Liver (tissue), 8 donors: ENCODE measurements at regions not wholly inside any gene's neighbourhood (a gene's known extent, or its start where the extent isn't known, plus 50 kb on each side); places are given as distances from the start of the nearest gene placed in this dataset.
A peak's percentile ranks its signal among the peaks of the same experiment; 100 is the strongest.
"Not testable (repeated sequence)": the region's sequence is repeated elsewhere in the genome, so short reads cannot be mapped to it uniquely, and the experiment has no call there.

ENCODE experiments used
- DNase-seq: peaks from one replicate; pipeline ENCODE4 v3.0.0-alpha.2; 2017; ENCODE audit warnings: low spot score
- H3K27ac ChIP-seq, 2 donors: one replicate each; pipeline ENCODE4 v1.7.0; 2013; ENCODE audit warnings: inconsistent platforms in 2 of 2, low read length in 2 of 2, control low read depth in 1 of 2, low read depth in 1 of 2, mild to moderate bottlenecking in 1 of 2
- H3K27me3 ChIP-seq, 4 donors: one replicate each; pipeline versions ENCODE4 v1.6.1 to v1.7.0; 2013; ENCODE audit warnings: low read length in 3 of 4, inconsistent platforms in 1 of 4, mild to moderate bottlenecking in 1 of 4, moderate library complexity in 1 of 4; ENCODE audit not compliant: control insufficient read depth in 4 of 4, insufficient read depth in 4 of 4
- H3K36me3 ChIP-seq, 4 donors: one replicate each; pipeline versions ENCODE4 v1.6.1 to v1.7.0; 2013; ENCODE audit warnings: low read length in 3 of 4, mild to moderate bottlenecking in 3 of 4, low read depth in 1 of 4, moderate library complexity in 1 of 4; ENCODE audit not compliant: control insufficient read depth in 4 of 4, insufficient read depth in 3 of 4
- H3K4me1 ChIP-seq, 4 donors: one replicate each; pipeline versions ENCODE4 v1.6.1 to v1.7.0; 2013; ENCODE audit warnings: low read length in 3 of 4, mild to moderate bottlenecking in 3 of 4, moderate library complexity in 1 of 4; ENCODE audit not compliant: control insufficient read depth in 4 of 4, insufficient read depth in 4 of 4
- H3K4me3 ChIP-seq, 3 donors: one replicate each; pipeline versions ENCODE4 v1.6.1 to v1.7.0; 2013; ENCODE audit warnings: low read length in 3 of 3, control low read depth in 1 of 3, low read depth in 1 of 3, mild to moderate bottlenecking in 1 of 3
- H3K9ac ChIP-seq, 2 donors: one replicate each; pipeline ENCODE4 v1.7.0; 2013; ENCODE audit warnings: low read length in 2 of 2, mild to moderate bottlenecking in 2 of 2, moderate library complexity in 2 of 2, control low read depth in 1 of 2, low read depth in 1 of 2
- H3K9me3 ChIP-seq, 4 donors: one replicate each; pipeline versions ENCODE4 v1.6.1 to v1.7.0; 2013; ENCODE audit warnings: low read length in 3 of 4; ENCODE audit not compliant: control insufficient read depth in 4 of 4
- EGR1 ChIP-seq, 2 donors: IDR thresholded peaks; 2 replicates each; pipeline ENCODE4 v1.6.1; 2016 to 2018; ENCODE audit warnings: antibody characterized with exemption in 2 of 2, low read depth in 2 of 2
- FOXA1 ChIP-seq: IDR thresholded peaks from 2 replicates; pipeline ENCODE4 v1.6.1; 2016; ENCODE audit warnings: antibody characterized with exemption
- HNF4G ChIP-seq: IDR thresholded peaks from 2 replicates; pipeline ENCODE4 v1.6.1; 2016; ENCODE audit warnings: antibody characterized with exemption
- JUND ChIP-seq, 2 donors: IDR thresholded peaks; 2 replicates each; pipeline ENCODE4 v1.6.1; 2016; ENCODE audit warnings: antibody characterized with exemption in 2 of 2
- MAX ChIP-seq: IDR thresholded peaks from 2 replicates; pipeline ENCODE4 v1.6.1; 2016; ENCODE audit warnings: antibody characterized with exemption
- NR2F2 ChIP-seq: IDR thresholded peaks from 2 replicates; pipeline ENCODE4 v1.6.1; 2016; ENCODE audit warnings: antibody characterized with exemption
- RAD21 ChIP-seq, 2 donors: IDR thresholded peaks; 2 replicates each; pipeline ENCODE4 v1.6.1; 2016; ENCODE audit warnings: antibody characterized with exemption in 2 of 2, mild to moderate bottlenecking in 2 of 2
- RXRA ChIP-seq, 2 donors: IDR thresholded peaks; 2 replicates each; pipeline ENCODE4 v1.6.1; 2017 to 2018; ENCODE audit warnings: antibody characterized with exemption in 2 of 2, mild to moderate bottlenecking in 1 of 2
- WGBS: extraction: QIAGEN DNeasy Blood & Tissue Kit; methylation state at CpG from one replicate; pipeline ENCODE4 v1.1.7; 2013; 5-methylcytosine and 5-hydroxymethylcytosine counted together
- TF ChIP-seq, protein P1 (sequence below): fragments of 150-350 bp; IDR thresholded peaks from 2 replicates; pipeline ENCODE4 v1.5.1; 2017; ENCODE audit warnings: improper control_type of control experiment, low read depth, low read length; ENCODE audit not compliant: missing input control
- donor health status: healthy.
- donor health status: healthy.
- donor health status: healthy.
- donor health status: healthy.
- donor health status: healthy.

DNA sequence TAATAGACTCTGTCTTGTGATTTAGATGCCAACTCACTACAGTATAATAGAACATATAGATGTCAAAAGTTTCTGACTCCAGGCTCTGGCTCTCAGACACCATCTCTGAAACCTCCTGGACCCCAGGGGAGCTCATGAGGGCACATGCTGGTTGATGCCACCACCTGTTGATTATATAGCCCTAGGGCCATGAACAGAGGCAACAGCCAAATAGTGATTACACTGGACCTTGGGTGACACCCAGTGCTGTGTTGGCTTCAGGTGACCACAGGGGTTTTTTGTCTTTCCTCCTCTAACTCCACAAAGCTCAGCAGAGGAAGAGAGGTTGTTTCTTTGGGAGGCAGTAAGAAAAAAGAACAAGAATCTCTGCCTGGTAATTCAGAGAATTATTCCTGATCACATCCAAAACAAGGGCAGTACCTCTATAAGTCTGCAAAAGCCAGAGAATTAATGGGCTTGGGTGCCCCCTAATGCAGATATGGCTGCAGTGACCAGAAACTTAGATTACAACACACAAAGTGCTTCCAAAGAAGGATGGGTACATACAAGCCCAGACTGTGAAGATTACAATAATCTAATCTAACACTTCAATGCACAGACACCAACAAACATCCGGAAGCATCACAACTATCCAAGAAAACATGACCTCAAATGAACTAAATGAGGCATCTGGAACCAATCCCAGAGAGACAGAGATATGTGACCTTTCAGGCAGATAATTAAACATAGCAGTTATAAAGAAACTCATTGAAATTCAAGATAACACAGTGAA lies 1920.6 kb downstream of the ARAP2 start:
- DNase-seq = no peak
- Histone ChIP-seq H3K9me3 (no peaks in the 10 kb centered on the region), H3K4me3 (no peak overlapping the region), H3K4me1 (no peaks in the 10 kb centered on the region), H3K9ac (no peak overlapping the region), H3K27me3 (no peaks in the 10 kb centered on the region), H3K27ac (no peak overlapping the region), H3K36me3 (no peaks in the 10 kb centered on the region)
- 27% methylated on average over 1 of the region's 1 CpG for WGBS
- peak in 1 of 2 donors; percentile 75 for TF ChIP-seq RAD21 (IDR thresholded peaks at IDR 0.05)
- TF ChIP-seq, protein P1, sequence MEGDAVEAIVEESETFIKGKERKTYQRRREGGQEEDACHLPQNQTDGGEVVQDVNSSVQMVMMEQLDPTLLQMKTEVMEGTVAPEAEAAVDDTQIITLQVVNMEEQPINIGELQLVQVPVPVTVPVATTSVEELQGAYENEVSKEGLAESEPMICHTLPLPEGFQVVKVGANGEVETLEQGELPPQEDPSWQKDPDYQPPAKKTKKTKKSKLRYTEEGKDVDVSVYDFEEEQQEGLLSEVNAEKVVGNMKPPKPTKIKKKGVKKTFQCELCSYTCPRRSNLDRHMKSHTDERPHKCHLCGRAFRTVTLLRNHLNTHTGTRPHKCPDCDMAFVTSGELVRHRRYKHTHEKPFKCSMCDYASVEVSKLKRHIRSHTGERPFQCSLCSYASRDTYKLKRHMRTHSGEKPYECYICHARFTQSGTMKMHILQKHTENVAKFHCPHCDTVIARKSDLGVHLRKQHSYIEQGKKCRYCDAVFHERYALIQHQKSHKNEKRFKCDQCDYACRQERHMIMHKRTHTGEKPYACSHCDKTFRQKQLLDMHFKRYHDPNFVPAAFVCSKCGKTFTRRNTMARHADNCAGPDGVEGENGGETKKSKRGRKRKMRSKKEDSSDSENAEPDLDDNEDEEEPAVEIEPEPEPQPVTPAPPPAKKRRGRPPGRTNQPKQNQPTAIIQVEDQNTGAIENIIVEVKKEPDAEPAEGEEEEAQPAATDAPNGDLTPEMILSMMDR = peak; percentile 20
- TF ChIP-seq FOXA1 = no peak

DNA sequence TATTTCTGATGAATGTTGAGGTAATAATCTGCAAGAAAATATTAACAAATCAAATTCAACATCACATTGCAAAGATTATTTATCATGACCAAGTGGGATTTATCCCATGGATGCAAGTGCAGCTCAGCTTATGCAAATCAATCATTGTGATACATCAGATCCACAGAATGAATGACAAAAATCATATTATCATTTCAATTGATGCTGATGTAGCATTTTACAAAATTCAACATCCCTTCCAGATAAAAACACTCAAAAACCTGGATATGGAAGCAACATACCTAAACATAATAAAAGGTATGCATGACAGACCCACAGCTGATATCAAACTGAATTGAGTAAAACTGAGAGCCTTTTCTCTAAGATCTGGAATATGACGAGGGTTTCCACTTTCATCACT lies 1915.4 kb downstream of the ARAP2 start:
- Histone ChIP-seq H3K27me3 (no peaks in the 10 kb centered on the region), H3K9ac (no peak overlapping the region), H3K9me3 (no peaks in the 10 kb centered on the region), H3K36me3 (no peaks in the 10 kb centered on the region), H3K4me1 (no peaks in the 10 kb centered on the region), H3K27ac (no peak overlapping the region), H3K4me3 (no peak overlapping the region)
- no peak for DNase-seq
- TF ChIP-seq MAX (no peak), FOXA1 (no peak), HNF4G (no peak), NR2F2 (no peak), JUND (IDR thresholded peaks at IDR 0.05) (no peak), RXRA (IDR thresholded peaks at IDR 0.05) (no peak), EGR1 (IDR thresholded peaks at IDR 0.05; ENCODE audit: low read depth in 2 of 2) (no peak)
- TF ChIP-seq, protein P1 = no peak
- 82% methylated on average over 1 of the region's 1 CpG for WGBS

DNA sequence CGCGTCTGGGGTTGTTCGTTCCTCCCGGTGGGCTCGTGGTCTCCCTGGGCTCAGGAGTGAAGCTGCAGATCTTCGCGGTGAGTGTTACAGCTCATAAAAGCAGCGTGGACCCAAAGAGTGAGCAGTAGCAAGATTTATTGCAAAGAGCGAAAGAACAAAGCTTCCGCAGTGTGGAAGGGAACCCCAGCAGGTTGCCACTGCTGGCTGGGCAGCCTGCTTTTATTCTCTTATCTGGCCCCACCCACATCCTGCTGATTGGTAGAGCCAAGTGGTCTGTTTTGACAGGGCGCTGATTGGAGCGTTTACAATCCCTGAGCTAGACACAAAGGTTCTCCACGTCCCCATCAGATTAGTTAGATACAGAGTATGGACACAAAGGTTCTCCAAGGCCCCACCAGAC lies 1909.2 kb downstream of the ARAP2 start:
- not testable (repeated sequence) for H3K4me1 ChIP-seq, H3K9me3 ChIP-seq, H3K4me3 ChIP-seq, H3K36me3 ChIP-seq, H3K9ac ChIP-seq, DNase-seq, H3K27me3 ChIP-seq, H3K27ac ChIP-seq
- WGBS = 91% methylated on average over 13 of the region's 13 CpGs

GRCh38 chr4:34335556-34335955 lies 1908.8 kb downstream of the ARAP2 start:
- not testable (repeated sequence) for H3K9me3 ChIP-seq
- 91% methylated on average over 22 of the region's 22 CpGs for WGBS

More at GRCh38 chr4:34335556-34335955, 1908.8 kb downstream of the ARAP2 start:
- H3K4me1 ChIP-seq, H3K27me3 ChIP-seq, H3K27ac ChIP-seq, H3K36me3 ChIP-seq, H3K4me3 ChIP-seq, H3K9ac ChIP-seq, DNase-seq: not testable (repeated sequence)
